Loucy (cell line): ENCODE measurements at regions not wholly inside any gene's neighbourhood (a gene's known extent, or its start where the extent isn't known, plus 50 kb on each side); places are given as distances from the start of the nearest gene placed in this dataset.

Experiments
- H2AFZ ChIP-seq: fragments of 200-600 bp; sonication (generic); 2 replicates; pipeline ENCODE4 v1.6.0; 2016; ENCODE audit warnings: antibody characterized with exemption, mild to moderate bottlenecking, low read length, moderate library complexity
- H3F3A ChIP-seq: fragments of 200-600 bp; 2 replicates; pipeline ENCODE4 v1.6.0; 2016; ENCODE audit warnings: antibody characterized with exemption, low read depth, mild to moderate bottlenecking
- H3K27me3 ChIP-seq: fragments of 200-600 bp; sonication (generic); 2 replicates; pipeline ENCODE4 v1.6.1; 2014; ENCODE audit warnings: low read length, mild to moderate bottlenecking; ENCODE audit not compliant: insufficient read depth, poor library complexity, severe bottlenecking
- H3K36me3 ChIP-seq: fragments of 200-600 bp; sonication (generic); 2 replicates; pipeline ENCODE4 v1.6.1; 2016; ENCODE audit warnings: low read length; ENCODE audit not compliant: insufficient read depth
- H3K4me1 ChIP-seq: fragments of 200-600 bp; sonication (generic); 2 replicates; pipeline ENCODE4 v1.5.1; 2014; ENCODE audit warnings: low read length, mild to moderate bottlenecking; ENCODE audit not compliant: insufficient read depth, poor library complexity, severe bottlenecking
- H3K4me2 ChIP-seq: fragments of 200-600 bp; sonication (generic); 2 replicates; pipeline ENCODE4 v1.6.0; 2014; ENCODE audit warnings: antibody characterized with exemption, low read length, low read depth, mild to moderate bottlenecking; ENCODE audit not compliant: poor library complexity, severe bottlenecking
- H3K4me3 ChIP-seq: fragments of 200-600 bp; sonication (generic); 2 replicates; pipeline ENCODE4 v1.5.1; 2014; ENCODE audit warnings: low read length, mild to moderate bottlenecking, mixed read lengths; ENCODE audit not compliant: poor library complexity, severe bottlenecking
- H3K79me2 ChIP-seq: fragments of 200-600 bp; sonication (generic); 2 replicates; pipeline ENCODE4 v1.6.1; 2014; ENCODE audit warnings: low read length; ENCODE audit not compliant: insufficient read depth
- H3K9ac ChIP-seq: fragments of 200-600 bp; sonication (generic); 2 replicates; pipeline ENCODE4 v1.6.0; 2014; ENCODE audit warnings: mild to moderate bottlenecking, low read depth, low read length, moderate library complexity; ENCODE audit not compliant: poor library complexity, severe bottlenecking
- H3K9me2 ChIP-seq: fragments of 200-600 bp; sonication (generic); replicated peaks from 2 replicates; pipeline ENCODE4 v1.6.1; 2016; ENCODE audit warnings: low read depth, low read length, mixed read lengths
- H3K9me3 ChIP-seq: fragments of 200-600 bp; sonication (generic); 2 replicates; pipeline ENCODE4 v1.6.1; 2014; ENCODE audit warnings: mild to moderate bottlenecking, antibody characterized with exemption, low read length, low read depth; ENCODE audit not compliant: insufficient read depth
- H4K20me1 ChIP-seq: fragments of 200-600 bp; sonication (generic); 2 replicates; pipeline ENCODE4 v1.6.0; 2014; ENCODE audit warnings: antibody characterized with exemption, low read length, mild to moderate bottlenecking; ENCODE audit not compliant: insufficient read depth, poor library complexity, severe bottlenecking
- EZH2phosphoT487 ChIP-seq: fragments of 200-600 bp; IDR thresholded peaks from 2 replicates; pipeline ENCODE4 v1.6.1; 2018; ENCODE audit warnings: antibody characterized with exemption, mild to moderate bottlenecking, moderate library complexity, borderline replicate concordance
- TF ChIP-seq, protein P1 (sequence below): fragments of 200-600 bp; sonication (generic); conservative IDR thresholded peaks from 2 replicates; pipeline ENCODE4 v1.5.1; 2014; ENCODE audit warnings: mild to moderate bottlenecking, antibody characterized with exemption, low read length

DNA sequence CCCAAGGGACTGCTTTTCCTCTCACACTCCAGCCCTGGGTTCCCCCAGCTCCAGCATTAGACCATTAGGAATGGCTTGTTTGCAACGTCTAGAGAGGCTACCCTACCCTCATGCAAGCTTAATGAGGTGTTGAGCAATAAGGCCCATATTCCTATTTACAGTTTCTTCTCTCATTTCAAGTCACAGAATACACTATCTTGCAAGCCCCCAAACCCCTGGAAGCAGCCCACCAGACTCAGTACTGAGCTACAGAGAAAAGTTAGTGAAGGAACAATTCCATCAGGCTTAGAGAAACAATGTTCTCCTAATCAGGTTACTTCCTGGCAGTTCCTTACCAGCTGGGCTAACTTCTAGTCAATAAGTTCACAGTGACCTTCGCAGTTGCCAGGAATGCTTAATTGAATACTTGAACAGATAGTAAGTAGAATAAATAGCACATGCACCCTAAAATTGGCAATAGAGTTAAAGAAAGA, 606.5 kb upstream of the NOX3 start:
- Histone ChIP-seq H3K9me3 (no peaks in the 10 kb centered on the region), H3K9me2 (no peaks in the 10 kb centered on the region), H3K4me2 (no peak overlapping the region), H3F3A (no peaks in the 10 kb centered on the region), H3K9ac (no peak overlapping the region), H4K20me1 (no peaks in the 10 kb centered on the region), H3K4me1 (peaks cover 7% of the 10 kb centered on the region), H3K79me2 (no peaks in the 10 kb centered on the region), H2AFZ (no peak overlapping the region), H3K27me3 (no peaks in the 10 kb centered on the region), H3K36me3 (no peaks in the 10 kb centered on the region), H3K4me3 (no peak overlapping the region)
- TF ChIP-seq, protein P1, sequence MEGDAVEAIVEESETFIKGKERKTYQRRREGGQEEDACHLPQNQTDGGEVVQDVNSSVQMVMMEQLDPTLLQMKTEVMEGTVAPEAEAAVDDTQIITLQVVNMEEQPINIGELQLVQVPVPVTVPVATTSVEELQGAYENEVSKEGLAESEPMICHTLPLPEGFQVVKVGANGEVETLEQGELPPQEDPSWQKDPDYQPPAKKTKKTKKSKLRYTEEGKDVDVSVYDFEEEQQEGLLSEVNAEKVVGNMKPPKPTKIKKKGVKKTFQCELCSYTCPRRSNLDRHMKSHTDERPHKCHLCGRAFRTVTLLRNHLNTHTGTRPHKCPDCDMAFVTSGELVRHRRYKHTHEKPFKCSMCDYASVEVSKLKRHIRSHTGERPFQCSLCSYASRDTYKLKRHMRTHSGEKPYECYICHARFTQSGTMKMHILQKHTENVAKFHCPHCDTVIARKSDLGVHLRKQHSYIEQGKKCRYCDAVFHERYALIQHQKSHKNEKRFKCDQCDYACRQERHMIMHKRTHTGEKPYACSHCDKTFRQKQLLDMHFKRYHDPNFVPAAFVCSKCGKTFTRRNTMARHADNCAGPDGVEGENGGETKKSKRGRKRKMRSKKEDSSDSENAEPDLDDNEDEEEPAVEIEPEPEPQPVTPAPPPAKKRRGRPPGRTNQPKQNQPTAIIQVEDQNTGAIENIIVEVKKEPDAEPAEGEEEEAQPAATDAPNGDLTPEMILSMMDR = no peak
- TF ChIP-seq EZH2phosphoT487 = no peak

- Histone ChIP-seq H3K36me3 (no peaks in the 10 kb centered on the region), H3K4me1 (no peaks in the 10 kb centered on the region), H3K9me2 (no peaks in the 10 kb centered on the region), H3K4me3 (no peak overlapping the region), H4K20me1 (no peaks in the 10 kb centered on the region), H3K9ac (no peak overlapping the region), H2AFZ (no peak overlapping the region), H3K79me2 (no peaks in the 10 kb centered on the region), H3K4me2 (no peak overlapping the region), H3F3A (no peaks in the 10 kb centered on the region), H3K9me3 (no peaks in the 10 kb centered on the region), H3K27me3 (no peaks in the 10 kb centered on the region)
- no peak for TF ChIP-seq EZH2phosphoT487
- TF ChIP-seq, protein P1 = no peak
Measured at GRCh38 chr6:156061465-156061864, 605.8 kb upstream of the NOX3 start.

GRCh38 chr6:156060013-156060412, 604.4 kb upstream of the NOX3 start:
- no peaks in the 10 kb centered on the region for H4K20me1 ChIP-seq
- TF ChIP-seq, protein P1 = no peak
- TF ChIP-seq EZH2phosphoT487 = no peak
- H3K27me3 ChIP-seq = no peaks in the 10 kb centered on the region

More at GRCh38 chr6:156060013-156060412, 604.4 kb upstream of the NOX3 start:
- H3K4me1 ChIP-seq = no peaks in the 10 kb centered on the region
- no peaks in the 10 kb centered on the region for H3K36me3 ChIP-seq
- H3F3A ChIP-seq = no peaks in the 10 kb centered on the region
- H3K4me2 ChIP-seq = no peak overlapping the region
- no peak overlapping the region for H2AFZ ChIP-seq
- H3K79me2 ChIP-seq = no peaks in the 10 kb centered on the region
- H3K9me2 ChIP-seq = no peaks in the 10 kb centered on the region
- H3K9me3 ChIP-seq = no peaks in the 10 kb centered on the region
- H3K4me3 ChIP-seq = no peak overlapping the region
- no peak overlapping the region for H3K9ac ChIP-seq
